ENCODE measurements at regions not wholly inside any gene's neighbourhood (a gene's known extent, or its start where the extent isn't known, plus 50 kb on each side); places are given as distances from the start of the nearest gene placed in this dataset.

DNA sequence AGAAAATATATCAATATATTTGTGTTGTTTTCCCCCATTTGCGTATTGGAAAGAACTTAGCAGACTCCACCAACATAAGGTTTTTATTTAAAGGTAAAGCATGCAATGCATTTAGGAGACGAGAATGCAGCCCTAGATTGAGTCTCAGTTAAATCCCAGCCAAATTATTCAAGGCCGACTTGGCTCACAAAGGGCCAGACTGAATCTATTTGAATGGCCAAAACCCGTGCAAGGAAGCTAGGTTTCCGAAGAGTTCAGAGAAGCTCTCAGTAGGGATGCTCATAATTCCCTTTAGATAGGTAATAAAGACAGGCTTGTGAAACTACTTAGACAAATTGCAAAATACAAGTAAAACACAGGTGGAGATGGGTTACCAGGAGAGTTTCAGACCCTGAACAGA lies 520.3 kb downstream of the CDH9 start:
- Mint-ChIP-seq H3K27ac (no peak overlapping the region), H3K9me3 (no peaks in the 10 kb centered on the region), H3K36me3 (ENCODE audit: low read depth) (no peaks in the 10 kb centered on the region), H3K27me3 (ENCODE audit: insufficient read depth) (no peaks in the 10 kb centered on the region), H3K4me1 (no peaks in the 10 kb centered on the region), H3K4me3 (no peak overlapping the region)
- 86 to 88% methylated on average over 3 to 5 of the region's 5 CpGs for WGBS, 2 experiments (ENCODE audit: insufficient coverage in 1 of 2, insufficient read length in 1 of 2)
- no peaks in the 10 kb centered on the region for H3K36me3 ChIP-seq (ENCODE audit: control insufficient read depth, insufficient read depth, low read length)
- no peak overlapping the region for H3K4me3 ChIP-seq (ENCODE audit: low read length)
- H3K9me3 ChIP-seq (ENCODE audit: control insufficient read depth, low read length) = no peaks in the 10 kb centered on the region
- no peaks in the 10 kb centered on the region for H3K4me1 ChIP-seq (ENCODE audit: control insufficient read depth, insufficient read depth, low read length)
- H3K9ac ChIP-seq (ENCODE audit: extremely low read depth, low read length, poor library complexity, severe bottlenecking) = no peak overlapping the region
- H3K27ac ChIP-seq (ENCODE audit: low read depth, low read length) = no peak overlapping the region
- DNase-seq = no peak
- no peaks in the 10 kb centered on the region for H3K27me3 ChIP-seq (ENCODE audit: control insufficient read depth, insufficient read depth, low read length, poor library complexity, severe bottlenecking)
- TF ChIP-seq CTCF (conservative IDR thresholded peaks at IDR 0.05) = no peak

DNA sequence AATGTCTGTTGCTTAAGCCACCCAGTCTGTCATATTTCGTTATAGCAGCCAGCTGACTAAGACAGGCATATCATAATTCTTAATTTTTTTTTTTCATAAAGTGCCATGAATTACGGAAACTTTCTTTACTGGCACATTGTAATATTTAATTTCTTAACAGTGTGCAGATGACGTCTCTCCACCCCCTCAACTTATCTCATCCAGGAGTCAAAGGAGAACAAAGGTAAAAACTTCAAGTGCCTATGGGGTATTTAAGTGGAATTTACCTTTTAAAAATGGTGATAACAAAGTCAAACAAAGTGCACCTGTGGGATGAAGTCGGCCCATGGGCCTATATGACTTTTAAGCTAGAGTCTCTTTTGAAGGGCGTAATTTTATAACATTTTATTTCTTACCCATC lies 539.4 kb downstream of the CDH9 start:
- H3K9me3 ChIP-seq (ENCODE audit: control insufficient read depth, low read length) = peaks cover 16% of the 10 kb centered on the region
- no peaks in the 10 kb centered on the region for H3K36me3 ChIP-seq (ENCODE audit: control insufficient read depth, insufficient read depth, low read length)
- no peak overlapping the region for H3K4me3 ChIP-seq (ENCODE audit: low read length)
- H3K27ac Mint-ChIP-seq = no peak overlapping the region
- TF ChIP-seq CTCF (conservative IDR thresholded peaks at IDR 0.05) = no peak
- H3K27me3 ChIP-seq (ENCODE audit: control insufficient read depth, insufficient read depth, low read length, poor library complexity, severe bottlenecking) = no peaks in the 10 kb centered on the region
- no peak overlapping the region for H3K9ac ChIP-seq (ENCODE audit: extremely low read depth, low read length, poor library complexity, severe bottlenecking)
- H3K27ac ChIP-seq (ENCODE audit: low read depth, low read length) = no peak overlapping the region
- no peaks in the 10 kb centered on the region for H3K36me3 Mint-ChIP-seq (ENCODE audit: low read depth)
- H3K4me1 Mint-ChIP-seq = peaks cover 3% of the 10 kb centered on the region
- 86 to 100% methylated on average over 1 to 3 of the region's 5 CpGs for WGBS, 2 experiments (ENCODE audit: insufficient coverage in 1 of 2, insufficient read length in 1 of 2)
- peaks cover 15% of the 10 kb centered on the region for H3K9me3 Mint-ChIP-seq
- H3K27me3 Mint-ChIP-seq (ENCODE audit: insufficient read depth) = no peaks in the 10 kb centered on the region
- no peak overlapping the region for H3K4me3 Mint-ChIP-seq
- no peak for DNase-seq
- H3K4me1 ChIP-seq (ENCODE audit: control insufficient read depth, insufficient read depth, low read length) = peaks cover 2% of the 10 kb centered on the region

- Mint-ChIP-seq H3K4me3 (no peak overlapping the region), H3K27ac (no peak overlapping the region), H3K9me3 (peaks cover 35% of the 10 kb centered on the region), H3K4me1 (peaks cover 3% of the 10 kb centered on the region), H3K36me3 (ENCODE audit: low read depth) (no peaks in the 10 kb centered on the region), H3K27me3 (ENCODE audit: insufficient read depth) (no peaks in the 10 kb centered on the region)
- Histone ChIP-seq H3K4me1 (ENCODE audit: control insufficient read depth, insufficient read depth, low read length) (peaks cover 2% of the 10 kb centered on the region), H3K9ac (ENCODE audit: extremely low read depth, low read length, poor library complexity, severe bottlenecking) (no peak overlapping the region), H3K9me3 (ENCODE audit: control insufficient read depth, low read length) (peaks cover 38% of the 10 kb centered on the region), H3K36me3 (ENCODE audit: control insufficient read depth, insufficient read depth, low read length) (no peaks in the 10 kb centered on the region), H3K27ac (ENCODE audit: low read depth, low read length) (no peak overlapping the region), H3K4me3 (ENCODE audit: low read length) (no peak overlapping the region), H3K27me3 (ENCODE audit: control insufficient read depth, insufficient read depth, low read length, poor library complexity, severe bottlenecking) (no peaks in the 10 kb centered on the region)
- DNase-seq = no peak
- 79% methylated on average over 2 of the region's 2 CpGs; no CpG with 5 or more reads in 1 of the 2 experiments for WGBS, 2 experiments (ENCODE audit: insufficient coverage in 1 of 2, insufficient read length in 1 of 2)
- TF ChIP-seq CTCF (conservative IDR thresholded peaks at IDR 0.05) = no peak
These were observed 542.9 kb downstream of the CDH9 start for GRCh38 chr5:26495437-26495836.

Measured in endodermal cell (in vitro differentiated cells).